H4 (cell line): ENCODE measurements at regions not wholly inside any gene's neighbourhood (a gene's known extent, or its start where the extent isn't known, plus 50 kb on each side); places are given as distances from the start of the nearest gene placed in this dataset.
A peak's percentile ranks its signal among the peaks of the same experiment; 100 is the strongest.

Source experiments
- DNase-seq: peaks from one replicate; pipeline ENCODE4 v3.0.0-alpha.2; 2015; ENCODE audit warnings: low spot score

GRCh38 chr11:27907091-27907490, 200.9 kb downstream of the KIF18A start:
- DNase-seq: no peak

GRCh38 chr11:27904358-27905055, 203.4 kb downstream of the KIF18A start:
- no peak for DNase-seq

GRCh38 chr11:27902981-27903624, 202.8 kb upstream of the BDNF start:
- no peak for DNase-seq

GRCh38 chr11:27898166-27898565, 197.9 kb upstream of the BDNF start:
- no peak for DNase-seq

- no peak for DNase-seq
These were observed 195.8 kb upstream of the BDNF start for GRCh38 chr11:27896096-27896495.

- no peak for DNase-seq
These were observed 194.3 kb upstream of the BDNF start for GRCh38 chr11:27894552-27894951.

- DNase-seq: no peak
These were observed 186.6 kb upstream of the BDNF start for GRCh38 chr11:27886857-27887256.

GRCh38 chr11:27882066-27882697, 181.9 kb upstream of the BDNF start:
- no peak for DNase-seq

GRCh38 chr11:27875831-27876775, 175.8 kb upstream of the BDNF start:
- DNase-seq: no peak

- DNase-seq: no peak
These were observed 175.0 kb upstream of the BDNF start for GRCh38 chr11:27874998-27875830.

GRCh38 chr11:27873664-27874063, 173.4 kb upstream of the BDNF start:
- DNase-seq: no peak

GRCh38 chr11:27871056-27871455, 170.8 kb upstream of the BDNF start:
- DNase-seq: no peak

- no peak for DNase-seq
These were observed 169.4 kb upstream of the BDNF start for GRCh38 chr11:27869701-27870100.

GRCh38 chr11:27868709-27869108, 168.5 kb upstream of the BDNF start:
- DNase-seq: no peak

GRCh38 chr11:27868226-27868625, 168.0 kb upstream of the BDNF start:
- DNase-seq: no peak

- no peak for DNase-seq
These were observed 164.8 kb upstream of the BDNF start for GRCh38 chr11:27865105-27865504.

GRCh38 chr11:27864611-27865010, 164.4 kb upstream of the BDNF start:
- DNase-seq: no peak

GRCh38 chr11:27864091-27864491, 163.8 kb upstream of the BDNF start:
- no peak for DNase-seq

GRCh38 chr11:27863637-27864036, 163.4 kb upstream of the BDNF start:
- DNase-seq: no peak

- peak; percentile 26 for DNase-seq
These were observed 161.6 kb upstream of the BDNF start for GRCh38 chr11:27861706-27862430.
